MM.1S (cell line): ENCODE measurements at regions not wholly inside any gene's neighbourhood (a gene's known extent, or its start where the extent isn't known, plus 50 kb on each side); places are given as distances from the start of the nearest gene placed in this dataset.

Experiments
- DNase-seq: peaks from one replicate; pipeline ENCODE4 v3.0.0-alpha.2; 2015
- H2AFZ ChIP-seq: fragments of 300-600 bp; sonication (generic); 2 replicates; pipeline ENCODE4 v1.6.0; 2016; ENCODE audit warnings: antibody characterized with exemption, low read length
- H3F3A ChIP-seq: fragments of 300-600 bp; sonication (generic); 2 replicates; pipeline ENCODE4 v1.6.1; 2016; ENCODE audit warnings: mild to moderate bottlenecking, antibody characterized with exemption, low read length, moderate library complexity, mixed read lengths; ENCODE audit not compliant: insufficient read depth
- H3K27ac ChIP-seq: fragments of 300-600 bp; sonication (generic); 2 replicates; pipeline ENCODE4 v1.5.1; 2016; ENCODE audit warnings: mild to moderate bottlenecking, low read length
- H3K27me3 ChIP-seq: fragments of 300-600 bp; sonication (generic); replicated peaks from 2 replicates; pipeline ENCODE4 v1.6.0; 2016; ENCODE audit warnings: low read length; ENCODE audit not compliant: insufficient read depth
- H3K36me3 ChIP-seq: fragments of 300-600 bp; sonication (generic); replicated peaks from 2 replicates; pipeline ENCODE4 v1.6.1; 2016; ENCODE audit warnings: mild to moderate bottlenecking, low read length, mixed read lengths; ENCODE audit not compliant: insufficient read depth
- H3K4me1 ChIP-seq: fragments of 300-600 bp; sonication (generic); 2 replicates; pipeline ENCODE4 v1.6.1; 2016; ENCODE audit warnings: low read length, mixed read lengths
- H3K4me2 ChIP-seq: fragments of 300-600 bp; sonication (generic); 2 replicates; pipeline ENCODE4 v1.6.0; 2016; ENCODE audit warnings: low read depth, low read length
- H3K4me3 ChIP-seq: fragments of 300-600 bp; sonication (generic); 2 replicates; pipeline ENCODE4 v1.5.1; 2016; ENCODE audit warnings: low read length, mixed read lengths
- H3K79me2 ChIP-seq: fragments of 300-600 bp; sonication (generic); 2 replicates; pipeline ENCODE4 v1.6.1; 2016; ENCODE audit warnings: mixed run types, low read length, mixed read lengths
- H3K9ac ChIP-seq: fragments of 300-600 bp; sonication (generic); 2 replicates; pipeline ENCODE4 v1.6.1; 2016; ENCODE audit warnings: low read length, mixed read lengths
- H3K9me2 ChIP-seq: fragments of 300-600 bp; sonication (generic); replicated peaks from 2 replicates; pipeline ENCODE4 v1.6.1; 2016; ENCODE audit warnings: mild to moderate bottlenecking, low read length, mixed read lengths; ENCODE audit not compliant: insufficient read depth
- H3K9me3 ChIP-seq: fragments of 300-600 bp; sonication (generic); replicated peaks from 2 replicates; pipeline ENCODE4 v1.6.1; 2016; ENCODE audit warnings: mild to moderate bottlenecking, low read length, mixed read lengths; ENCODE audit not compliant: insufficient read depth
- H4K20me1 ChIP-seq: fragments of 300-600 bp; sonication (generic); 2 replicates; pipeline ENCODE4 v1.6.1; 2016; ENCODE audit warnings: mild to moderate bottlenecking, low read length, moderate library complexity, mixed read lengths; ENCODE audit not compliant: insufficient read depth
- EZH2 ChIP-seq: fragments of 300-600 bp; sonication (generic); optimal IDR thresholded peaks from 2 replicates; pipeline ENCODE3; 2017; ENCODE audit warnings: low read depth, mild to moderate bottlenecking, antibody characterized with exemption, low read length, mixed read lengths
- EZH2phosphoT487 ChIP-seq: fragments of 300-600 bp; sonication (generic); IDR thresholded peaks from 2 replicates; pipeline ENCODE4 v1.6.1; 2018; ENCODE audit warnings: antibody characterized with exemption, low read length
- TF ChIP-seq, protein P1 (sequence below): fragments of 300-600 bp; sonication (generic); IDR thresholded peaks from 2 replicates; pipeline ENCODE4 v1.5.1; 2016; ENCODE audit warnings: antibody characterized with exemption, low read length, mixed read lengths

DNA sequence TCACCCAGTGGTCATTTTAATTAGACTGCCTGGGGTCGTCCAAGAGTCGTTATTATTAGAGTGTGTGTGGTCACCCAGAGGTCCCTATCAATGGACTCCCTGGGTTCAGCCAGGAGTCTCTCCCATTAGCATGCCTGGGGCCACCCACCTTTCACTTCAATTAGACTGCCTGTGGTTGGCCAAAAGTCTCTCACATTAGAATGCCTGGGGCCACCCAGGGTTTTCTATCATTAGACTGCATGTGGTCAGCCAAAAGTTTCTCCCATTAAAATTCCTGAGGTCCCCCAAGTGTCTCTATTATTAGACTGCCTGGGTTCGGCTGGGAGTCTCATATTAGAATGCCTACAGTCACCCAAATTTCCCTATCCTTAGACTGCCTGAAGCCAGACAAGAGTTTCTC lies 1472.6 kb downstream of the UQCRFS1 start:
- TF ChIP-seq EZH2, result no peak
- TF ChIP-seq EZH2phosphoT487, result no peak
- TF ChIP-seq, protein P1, sequence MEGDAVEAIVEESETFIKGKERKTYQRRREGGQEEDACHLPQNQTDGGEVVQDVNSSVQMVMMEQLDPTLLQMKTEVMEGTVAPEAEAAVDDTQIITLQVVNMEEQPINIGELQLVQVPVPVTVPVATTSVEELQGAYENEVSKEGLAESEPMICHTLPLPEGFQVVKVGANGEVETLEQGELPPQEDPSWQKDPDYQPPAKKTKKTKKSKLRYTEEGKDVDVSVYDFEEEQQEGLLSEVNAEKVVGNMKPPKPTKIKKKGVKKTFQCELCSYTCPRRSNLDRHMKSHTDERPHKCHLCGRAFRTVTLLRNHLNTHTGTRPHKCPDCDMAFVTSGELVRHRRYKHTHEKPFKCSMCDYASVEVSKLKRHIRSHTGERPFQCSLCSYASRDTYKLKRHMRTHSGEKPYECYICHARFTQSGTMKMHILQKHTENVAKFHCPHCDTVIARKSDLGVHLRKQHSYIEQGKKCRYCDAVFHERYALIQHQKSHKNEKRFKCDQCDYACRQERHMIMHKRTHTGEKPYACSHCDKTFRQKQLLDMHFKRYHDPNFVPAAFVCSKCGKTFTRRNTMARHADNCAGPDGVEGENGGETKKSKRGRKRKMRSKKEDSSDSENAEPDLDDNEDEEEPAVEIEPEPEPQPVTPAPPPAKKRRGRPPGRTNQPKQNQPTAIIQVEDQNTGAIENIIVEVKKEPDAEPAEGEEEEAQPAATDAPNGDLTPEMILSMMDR, result no peak
- no peak overlapping the region for H3K9ac ChIP-seq

GRCh38 chr19:27738569-27739193 lies 1474.3 kb downstream of the UQCRFS1 start:
- H3F3A ChIP-seq, result peaks cover 9% of the 10 kb centered on the region; the same call in 1 of the 2 replicates
- no peak overlapping the region for H3K27ac ChIP-seq
- H3K9me2 ChIP-seq, result no peaks in the 10 kb centered on the region
- no peak overlapping the region for H3K9ac ChIP-seq
- no peaks in the 10 kb centered on the region for H4K20me1 ChIP-seq
- H3K27me3 ChIP-seq, result no peaks in the 10 kb centered on the region
- DNase-seq, result peak; percentile 36
- H3K79me2 ChIP-seq, result no peaks in the 10 kb centered on the region
- no peaks in the 10 kb centered on the region for H3K36me3 ChIP-seq
- H3K4me2 ChIP-seq, result peak overlapping the region; percentile 19; the same call in 1 of the 2 replicates
- no peaks in the 10 kb centered on the region for H3K9me3 ChIP-seq
- H2AFZ ChIP-seq, result no peak overlapping the region
- H3K4me1 ChIP-seq, result peaks cover 42% of the 10 kb centered on the region
- TF ChIP-seq EZH2, result no peak
- TF ChIP-seq, protein P1, result no peak
- TF ChIP-seq EZH2phosphoT487, result no peak
- no peak overlapping the region for H3K4me3 ChIP-seq

More for the DNA sequence above, 1472.6 kb downstream of the UQCRFS1 start:
- no peak overlapping the region for H2AFZ ChIP-seq
- H3K4me3 ChIP-seq, result no peak overlapping the region
- no peaks in the 10 kb centered on the region for H3K9me2 ChIP-seq
- peaks cover 9% of the 10 kb centered on the region; the same call in 1 of the 2 replicates for H3F3A ChIP-seq
- H3K9me3 ChIP-seq, result no peaks in the 10 kb centered on the region
- H4K20me1 ChIP-seq, result no peaks in the 10 kb centered on the region
- no peaks in the 10 kb centered on the region for H3K27me3 ChIP-seq
- no peaks in the 10 kb centered on the region for H3K36me3 ChIP-seq
- DNase-seq, result no peak
- H3K27ac ChIP-seq, result no peak overlapping the region
- peaks cover 39% of the 10 kb centered on the region for H3K4me1 ChIP-seq
- no peaks in the 10 kb centered on the region for H3K79me2 ChIP-seq
- no peak overlapping the region for H3K4me2 ChIP-seq

GRCh38 chr19:27736225-27736624 lies 1476.7 kb downstream of the UQCRFS1 start:
- H3K4me3 ChIP-seq, result no peak overlapping the region
- H3K9ac ChIP-seq, result no peak overlapping the region
- H3K36me3 ChIP-seq, result no peaks in the 10 kb centered on the region
- H3K9me3 ChIP-seq, result no peaks in the 10 kb centered on the region
- DNase-seq, result peak; percentile 79
- peaks cover 9% of the 10 kb centered on the region; the same call in 1 of the 2 replicates for H3F3A ChIP-seq
- H2AFZ ChIP-seq, result no peak overlapping the region
- no peaks in the 10 kb centered on the region for H3K79me2 ChIP-seq
- no peaks in the 10 kb centered on the region for H4K20me1 ChIP-seq
- H3K4me2 ChIP-seq, result peak overlapping the region; percentile 50; the same call in 1 of the 2 replicates
- no peaks in the 10 kb centered on the region for H3K27me3 ChIP-seq
- TF ChIP-seq, protein P1, result no peak
- TF ChIP-seq EZH2 (no peak), EZH2phosphoT487 (no peak)
- peaks cover 42% of the 10 kb centered on the region for H3K4me1 ChIP-seq
- no peaks in the 10 kb centered on the region for H3K9me2 ChIP-seq
- no peak overlapping the region for H3K27ac ChIP-seq
